Choroid plexus epithelial cell (primary cell): ENCODE measurements at regions not wholly inside any gene's neighbourhood (a gene's known extent, or its start where the extent isn't known, plus 50 kb on each side); places are given as distances from the start of the nearest gene placed in this dataset.

Experiments used
- DNase-seq: peaks from one replicate; pipeline ENCODE4 v3.0.0-alpha.2; 2010; ENCODE audit warnings: low read depth
- H3K4me3 ChIP-seq: 2 replicates; pipeline ENCODE4 v1.5.1; 2011; ENCODE audit warnings: low read depth, mild to moderate bottlenecking, control low read depth, low read length, moderate library complexity
- TF ChIP-seq, protein P1 (sequence below): conservative IDR thresholded peaks from 2 replicates; pipeline ENCODE4 v1.5.1; 2011; ENCODE audit warnings: low read depth, mild to moderate bottlenecking, control low read depth, inconsistent platforms, low read length, moderate library complexity

DNA sequence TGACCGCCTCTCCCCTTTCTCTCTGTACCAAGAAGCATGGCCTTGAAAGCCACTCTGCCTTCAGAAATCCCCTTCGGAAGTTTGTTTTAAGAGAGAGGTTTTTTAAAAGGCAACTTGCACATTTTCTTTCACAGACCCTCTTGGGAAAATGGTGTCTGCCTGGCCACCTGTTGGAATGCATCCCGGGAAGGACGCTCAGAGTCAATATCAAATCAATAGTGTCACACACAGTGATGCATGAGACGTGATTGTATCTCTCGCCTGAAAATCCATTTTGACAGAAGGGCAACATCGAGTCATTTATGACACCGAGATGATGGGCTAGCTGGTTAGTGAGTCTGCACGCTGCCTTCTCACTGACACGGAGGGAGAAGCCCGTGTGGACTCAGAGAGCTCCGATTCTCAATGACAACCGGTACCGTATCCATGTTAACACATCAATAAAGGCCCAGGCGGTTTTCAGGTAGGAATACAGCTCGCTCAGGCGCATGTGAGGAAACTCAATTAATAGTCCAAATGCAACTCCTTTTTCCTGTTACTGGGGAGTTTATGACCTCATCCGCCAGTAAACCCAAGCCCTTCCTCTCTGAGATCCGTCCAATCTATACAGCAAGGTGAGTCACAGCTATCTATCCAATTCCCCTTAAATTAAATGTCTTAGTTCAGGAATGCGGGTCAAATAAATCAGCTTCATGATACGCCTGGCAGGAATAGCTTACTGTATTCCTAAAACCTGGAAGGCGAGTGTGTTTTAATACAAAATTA, 621.5 kb upstream of the MKI67 start:
- TF ChIP-seq, protein P1, sequence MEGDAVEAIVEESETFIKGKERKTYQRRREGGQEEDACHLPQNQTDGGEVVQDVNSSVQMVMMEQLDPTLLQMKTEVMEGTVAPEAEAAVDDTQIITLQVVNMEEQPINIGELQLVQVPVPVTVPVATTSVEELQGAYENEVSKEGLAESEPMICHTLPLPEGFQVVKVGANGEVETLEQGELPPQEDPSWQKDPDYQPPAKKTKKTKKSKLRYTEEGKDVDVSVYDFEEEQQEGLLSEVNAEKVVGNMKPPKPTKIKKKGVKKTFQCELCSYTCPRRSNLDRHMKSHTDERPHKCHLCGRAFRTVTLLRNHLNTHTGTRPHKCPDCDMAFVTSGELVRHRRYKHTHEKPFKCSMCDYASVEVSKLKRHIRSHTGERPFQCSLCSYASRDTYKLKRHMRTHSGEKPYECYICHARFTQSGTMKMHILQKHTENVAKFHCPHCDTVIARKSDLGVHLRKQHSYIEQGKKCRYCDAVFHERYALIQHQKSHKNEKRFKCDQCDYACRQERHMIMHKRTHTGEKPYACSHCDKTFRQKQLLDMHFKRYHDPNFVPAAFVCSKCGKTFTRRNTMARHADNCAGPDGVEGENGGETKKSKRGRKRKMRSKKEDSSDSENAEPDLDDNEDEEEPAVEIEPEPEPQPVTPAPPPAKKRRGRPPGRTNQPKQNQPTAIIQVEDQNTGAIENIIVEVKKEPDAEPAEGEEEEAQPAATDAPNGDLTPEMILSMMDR, result no peak
- H3K4me3 ChIP-seq, result no peak overlapping the region
- DNase-seq, result no peak

DNA sequence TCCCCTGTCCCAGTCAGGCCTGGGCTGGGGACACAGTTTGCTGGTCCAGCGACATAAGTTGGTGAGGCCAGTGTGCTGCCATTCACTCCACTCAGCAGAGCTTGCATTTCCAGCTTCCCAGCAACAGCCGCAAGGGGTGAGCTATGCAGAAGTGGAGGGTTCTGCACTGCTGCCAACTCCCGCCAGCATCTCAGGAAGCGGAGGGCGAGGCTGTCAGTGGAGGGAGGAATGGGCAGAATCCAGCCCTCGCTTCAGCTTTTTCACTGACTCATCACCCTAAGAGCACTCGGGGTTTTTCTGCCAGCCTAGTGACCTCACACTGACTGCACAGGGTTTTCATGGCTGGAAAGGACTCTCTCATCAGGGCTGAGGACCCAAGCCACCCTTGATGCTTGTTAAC, 625.1 kb upstream of the MKI67 start:
- TF ChIP-seq, protein P1, result no peak
- DNase-seq, result no peak
- no peak overlapping the region for H3K4me3 ChIP-seq

DNA sequence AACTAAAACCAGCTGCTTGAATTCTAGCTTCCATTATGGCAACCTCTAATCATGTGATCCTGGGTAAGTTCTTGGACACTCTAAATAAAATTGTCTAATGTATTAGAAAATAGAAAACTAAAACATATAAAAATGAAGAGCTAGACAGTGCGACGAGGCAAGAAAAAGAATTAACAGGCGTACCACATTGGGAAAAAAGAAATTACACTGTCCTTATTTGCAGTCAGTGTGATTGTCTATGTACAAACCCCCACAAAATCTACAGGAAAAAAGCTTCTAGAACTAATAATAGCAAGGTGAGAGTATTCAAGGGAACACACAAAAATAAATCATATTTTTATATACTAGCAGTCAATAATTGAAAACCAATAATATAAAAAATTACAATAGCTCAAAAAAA, 625.6 kb upstream of the MKI67 start:
- no peak overlapping the region for H3K4me3 ChIP-seq
- DNase-seq, result no peak
- TF ChIP-seq, protein P1, result no peak

DNA sequence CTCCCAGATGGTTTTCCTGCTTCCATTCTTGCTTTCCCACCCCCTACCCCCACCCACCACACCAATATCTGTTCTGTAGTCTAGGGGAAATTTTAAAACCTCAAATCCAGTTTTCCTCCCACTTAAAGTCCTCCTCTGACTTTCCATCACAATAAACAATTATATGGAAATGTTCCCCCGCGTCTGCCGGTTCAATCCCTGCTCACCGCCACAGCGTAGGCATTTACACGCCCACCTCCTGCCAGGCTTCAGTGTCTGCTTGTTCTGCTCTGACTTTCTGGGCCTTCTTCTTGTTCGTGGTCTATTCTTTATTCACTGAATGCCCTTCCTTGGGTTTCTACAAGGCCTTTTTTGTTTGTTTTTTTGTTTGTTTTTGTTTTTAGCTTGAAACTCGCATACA, 633.0 kb upstream of the MKI67 start:
- TF ChIP-seq, protein P1, result no peak
- no peak for DNase-seq
- H3K4me3 ChIP-seq, result no peak overlapping the region

DNA sequence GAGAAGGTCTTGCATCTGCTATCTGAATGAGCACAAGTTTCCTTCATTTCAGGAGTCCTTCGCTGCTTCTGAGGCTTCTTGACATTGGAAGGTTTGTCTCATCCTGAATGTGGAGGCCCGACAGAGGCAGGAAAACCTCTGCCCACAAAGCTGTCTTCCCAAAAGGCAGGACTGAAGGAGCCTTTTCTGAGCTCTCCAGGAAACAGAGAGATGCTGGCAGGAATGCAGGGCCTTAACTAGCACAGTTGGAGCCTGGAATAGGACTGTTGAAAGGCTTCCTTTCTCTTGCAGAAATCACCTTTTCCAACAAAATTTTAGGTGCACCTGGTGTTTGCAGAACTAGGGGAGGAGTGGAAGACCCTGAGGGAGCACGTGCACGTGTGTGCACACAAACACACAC, 637.4 kb upstream of the MKI67 start:
- no peak for DNase-seq
- TF ChIP-seq, protein P1, result no peak

DNA sequence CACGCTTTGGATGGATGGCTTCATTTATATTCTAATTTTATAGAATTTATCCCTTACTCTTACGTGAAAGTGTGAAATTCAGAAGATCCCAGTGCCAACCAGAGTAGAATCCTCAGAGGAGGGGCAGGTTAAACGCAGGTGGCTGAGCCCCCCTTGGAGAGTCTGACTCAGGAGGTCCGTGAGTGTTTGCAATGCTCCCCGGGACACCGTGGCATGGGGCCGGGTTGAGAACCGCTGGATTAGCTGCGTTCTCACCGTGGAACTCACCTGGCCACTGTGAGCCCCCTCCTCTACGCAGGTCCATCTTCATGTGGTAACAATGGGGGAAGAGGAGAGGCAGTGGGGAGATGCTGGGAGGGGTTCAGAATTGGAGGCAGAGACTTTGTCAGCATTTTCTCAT, 638.0 kb upstream of the MKI67 start:
- DNase-seq, result no peak
- H3K4me3 ChIP-seq, result no peak overlapping the region
- TF ChIP-seq, protein P1, result no peak

More for the DNA sequence above, 637.4 kb upstream of the MKI67 start:
- no peak overlapping the region for H3K4me3 ChIP-seq

DNA sequence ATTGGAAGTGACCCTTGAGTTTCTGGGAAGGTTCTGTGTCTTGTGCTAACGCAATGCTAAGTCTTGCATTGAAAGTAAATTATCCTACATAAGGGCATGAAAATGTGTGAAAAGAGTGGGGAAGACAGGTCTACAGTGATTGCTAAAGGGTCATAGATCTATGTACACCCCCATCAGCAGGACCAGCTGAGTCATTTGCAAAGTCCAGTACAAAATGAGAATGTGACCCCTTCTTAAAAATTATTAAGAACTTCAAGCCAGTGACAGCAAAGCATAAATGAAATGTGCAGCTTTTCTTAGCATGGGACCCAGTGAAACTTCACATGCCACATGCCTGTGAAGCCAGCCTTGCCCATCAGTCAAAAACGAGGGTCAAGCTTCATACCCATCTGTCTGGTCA, 640.7 kb upstream of the MKI67 start:
- no peak for DNase-seq
- no peak overlapping the region for H3K4me3 ChIP-seq
- TF ChIP-seq, protein P1, result no peak
